Activated B cell treated with CpG ODN at 0.5 μM for 24 hours (primary cell): ENCODE measurements at regions not wholly inside any gene's neighbourhood (a gene's known extent, or its start where the extent isn't known, plus 50 kb on each side); places are given as distances from the start of the nearest gene placed in this dataset.

Source experiments
- ATAC-seq: fragments of 200-7000 bp; cut with Tn5 transposase; one replicate; pipeline ENCODE4 v1.10.0; 2021; ENCODE audit warnings: low read depth, mild to moderate bottlenecking, moderate library complexity
- CTCF ChIA-PET: fragments of 350-600 bp; sonication (Branson Sonifier 250); formaldehyde crosslinking; loops from one replicate; lab custom pipeline; 2021; ENCODE audit warnings: antibody characterized with exemption; lab: Charles Lee
- POLR2A ChIA-PET: fragments of 350-600 bp; sonication (Branson Sonifier 250); formaldehyde crosslinking; loops from one replicate; lab custom pipeline; 2021; ENCODE audit warnings: antibody characterized with exemption; lab: Charles Lee
- DNase-seq: peaks from one replicate; pipeline ENCODE4 v3.0.0; 2022
- H3K27ac Mint-ChIP-seq: one replicate; pipeline ENCODE4 v1.8.0; 2020; ENCODE audit warnings: mixed read lengths
- H3K27me3 Mint-ChIP-seq: one replicate; pipeline ENCODE4 v1.8.0; 2021; ENCODE audit warnings: mixed read lengths
- H3K36me3 Mint-ChIP-seq: one replicate; pipeline ENCODE4 v1.8.0; 2021; ENCODE audit warnings: low read depth, mixed read lengths
- H3K4me1 Mint-ChIP-seq: one replicate; pipeline ENCODE4 v1.8.0; 2021; ENCODE audit warnings: mixed read lengths
- H3K4me3 Mint-ChIP-seq: one replicate; pipeline ENCODE4 v1.8.0; 2020; ENCODE audit warnings: mild to moderate bottlenecking, mixed read lengths
- H3K9me3 Mint-ChIP-seq: one replicate; pipeline ENCODE4 v1.8.0; 2020; ENCODE audit warnings: mixed read lengths
- CTCF ChIP-seq: fragments of 200-600 bp; IDR thresholded peaks from one replicate; pipeline ENCODE4 v1.8.0; 2022; ENCODE audit warnings: antibody characterized with exemption, mild to moderate bottlenecking
- intact Hi-C: fragments of 100-400 bp; cut with micrococcal nuclease; formaldehyde crosslinking; loops from one replicate; pipeline ENCODE4 v1.15.1; 2024

- Mint-ChIP-seq H3K27ac (no peak overlapping the region), H3K4me3 (no peak overlapping the region), H3K4me1 (no peaks in the 10 kb centered on the region), H3K27me3 (peaks cover 2% of the 10 kb centered on the region), H3K36me3 (no peaks in the 10 kb centered on the region), H3K9me3 (peaks cover 3% of the 10 kb centered on the region)
- TF ChIP-seq CTCF = no peak
- ATAC-seq (no peak), DNase-seq (no peak)
- ChIA-PET CTCF (no interaction called here), POLR2A (no interaction called here)
- intact Hi-C loops = no loop called here
Observed at GRCh38 chr10:120667276-120667675, 183.9 kb upstream of the WDR11 start.

- no peak for TF ChIP-seq CTCF
- no peak for DNase-seq
- H3K36me3 Mint-ChIP-seq = no peaks in the 10 kb centered on the region
- no peak overlapping the region for H3K4me3 Mint-ChIP-seq
- peaks cover 2% of the 10 kb centered on the region for H3K27me3 Mint-ChIP-seq
- no peak overlapping the region for H3K27ac Mint-ChIP-seq
- no peaks in the 10 kb centered on the region for H3K4me1 Mint-ChIP-seq
- intact Hi-C loops = no loop called here
- ChIA-PET CTCF (no interaction called here), POLR2A (no interaction called here)
- no peak for ATAC-seq
- H3K9me3 Mint-ChIP-seq = peaks cover 16% of the 10 kb centered on the region
Observed at GRCh38 chr10:120671491-120671890, 179.7 kb upstream of the WDR11 start.

GRCh38 chr10:120683454-120683853 is 167.7 kb upstream of the WDR11 start:
- ChIA-PET CTCF (no interaction called here), POLR2A (no interaction called here)
- ATAC-seq (no peak), DNase-seq (no peak)
- H3K27ac Mint-ChIP-seq = no peak overlapping the region
- intact Hi-C loops = no loop called here
- no peaks in the 10 kb centered on the region for H3K4me1 Mint-ChIP-seq
- no peaks in the 10 kb centered on the region for H3K27me3 Mint-ChIP-seq
- H3K4me3 Mint-ChIP-seq = no peak overlapping the region
- H3K9me3 Mint-ChIP-seq = peaks cover 1% of the 10 kb centered on the region
- H3K36me3 Mint-ChIP-seq = no peaks in the 10 kb centered on the region
- no peak for TF ChIP-seq CTCF

GRCh38 chr10:120684226-120684625 is 166.9 kb upstream of the WDR11 start:
- TF ChIP-seq CTCF = no peak
- intact Hi-C loops = no loop called here
- no peaks in the 10 kb centered on the region for H3K9me3 Mint-ChIP-seq
- ChIA-PET CTCF (no interaction called here), POLR2A (no interaction called here)
- no peaks in the 10 kb centered on the region for H3K4me1 Mint-ChIP-seq
- no peaks in the 10 kb centered on the region for H3K36me3 Mint-ChIP-seq
- DNase-seq = no peak
- no peak overlapping the region for H3K4me3 Mint-ChIP-seq
- ATAC-seq = no peak
- no peak overlapping the region for H3K27ac Mint-ChIP-seq
- no peaks in the 10 kb centered on the region for H3K27me3 Mint-ChIP-seq

- no peak overlapping the region for H3K4me3 Mint-ChIP-seq
- intact Hi-C loops = no loop called here
- CTCF ChIA-PET = no interaction called here
Observed at GRCh38 chr10:120685136-120685535, 166.0 kb upstream of the WDR11 start.

More at GRCh38 chr10:120685136-120685535, 166.0 kb upstream of the WDR11 start:
- Mint-ChIP-seq H3K36me3 (no peaks in the 10 kb centered on the region), H3K27ac (no peak overlapping the region), H3K27me3 (no peaks in the 10 kb centered on the region), H3K9me3 (no peaks in the 10 kb centered on the region), H3K4me1 (no peaks in the 10 kb centered on the region)
- no peak for DNase-seq
- TF ChIP-seq CTCF = no peak
- POLR2A ChIA-PET = no interaction called here
- ATAC-seq = no peak
